ENCODE measurements at regions not wholly inside any gene's neighbourhood (a gene's known extent, or its start where the extent isn't known, plus 50 kb on each side); places are given as distances from the start of the nearest gene placed in this dataset.
"Not testable (repeated sequence)": the region's sequence is repeated elsewhere in the genome, so short reads cannot be mapped to it uniquely, and the experiment has no call there.

GRCh38 chr13:86579662-86580061, 780.4 kb upstream of the SLITRK6 start:
- DNase-seq, result no peak

DNA sequence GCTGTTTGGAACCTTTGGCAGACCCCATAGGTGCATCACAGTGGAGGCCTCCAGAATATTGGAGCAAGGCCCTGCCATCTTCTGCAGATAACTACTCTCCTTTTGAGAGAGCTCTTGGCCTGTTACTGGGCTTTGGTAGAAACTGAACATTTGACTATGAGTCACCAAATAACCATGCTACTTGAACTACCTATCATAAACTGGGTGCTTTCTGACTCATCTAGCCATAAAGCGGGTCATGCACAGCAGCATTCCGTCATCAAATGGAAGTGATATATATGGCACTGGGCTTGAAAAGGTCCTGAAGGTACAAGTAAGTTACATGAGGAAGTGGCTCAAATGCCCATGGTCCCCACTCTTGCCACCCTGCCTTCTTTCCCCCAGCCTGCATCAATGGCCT, 782.5 kb upstream of the SLITRK6 start:
- no peak for DNase-seq

GRCh38 chr13:86584301-86584700, 785.1 kb upstream of the SLITRK6 start:
- no peak for DNase-seq

- peak; percentile 69 for DNase-seq
Measured at GRCh38 chr13:86585835-86586234, 786.6 kb upstream of the SLITRK6 start.

DNA sequence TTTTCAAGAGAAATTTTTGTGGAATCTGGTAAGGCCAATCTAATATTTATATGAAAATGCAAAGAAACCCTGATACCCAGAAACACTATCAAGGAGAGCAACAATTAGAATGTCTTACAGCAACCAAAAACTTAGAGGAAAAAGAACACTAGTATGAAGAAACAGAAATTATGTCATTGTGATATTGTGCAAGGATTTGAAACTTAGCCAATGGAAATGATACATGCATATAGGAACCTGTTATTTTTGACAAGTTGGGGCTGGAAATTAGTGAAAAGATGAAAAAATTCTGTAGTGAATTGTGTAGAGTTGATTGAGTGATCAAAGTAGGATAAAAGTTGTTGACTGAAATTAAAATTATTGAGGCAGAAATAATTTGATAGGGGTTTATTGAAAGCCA, 792.6 kb upstream of the SLITRK6 start:
- no peak for DNase-seq

GRCh38 chr13:86601351-86601750, 802.1 kb upstream of the SLITRK6 start:
- DNase-seq, result no peak

DNA sequence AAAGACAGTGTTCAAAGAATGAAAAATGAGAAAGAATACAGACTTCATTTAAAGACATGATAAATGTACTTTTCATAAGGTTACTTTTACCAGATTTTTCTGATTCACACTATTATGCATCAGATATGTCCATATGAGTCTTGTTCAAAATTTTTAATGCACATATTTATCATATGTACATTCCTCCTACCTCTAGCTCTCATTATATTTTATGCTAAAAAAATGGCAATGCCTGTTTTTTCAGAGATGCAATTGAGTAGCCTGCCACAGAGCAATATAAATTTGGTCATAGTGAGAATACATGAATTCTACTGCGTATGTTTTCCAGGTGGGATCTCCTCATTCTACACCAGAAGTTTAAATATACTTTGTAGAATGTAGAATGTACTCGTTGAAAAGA, 807.0 kb upstream of the SLITRK6 start:
- no peak for DNase-seq

DNA sequence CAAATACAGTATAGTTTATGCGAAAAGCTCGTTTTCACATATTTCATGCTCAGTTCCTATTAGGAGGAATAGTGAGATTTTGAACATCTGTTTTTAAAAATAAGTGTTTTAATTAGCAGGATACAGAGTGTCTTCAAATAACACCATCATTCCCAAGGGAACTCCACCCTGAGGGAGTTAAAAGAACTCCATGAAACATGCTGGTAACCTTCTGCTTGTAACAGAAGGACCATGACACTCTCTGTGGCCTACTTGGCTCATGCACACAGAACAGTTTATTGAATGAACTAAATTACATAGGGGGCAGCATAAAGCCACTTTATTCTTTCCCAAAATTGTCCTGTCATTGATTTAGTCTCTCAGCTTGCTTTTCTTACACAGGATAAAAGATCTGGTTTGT, 809.5 kb upstream of the SLITRK6 start:
- no peak for DNase-seq

DNA sequence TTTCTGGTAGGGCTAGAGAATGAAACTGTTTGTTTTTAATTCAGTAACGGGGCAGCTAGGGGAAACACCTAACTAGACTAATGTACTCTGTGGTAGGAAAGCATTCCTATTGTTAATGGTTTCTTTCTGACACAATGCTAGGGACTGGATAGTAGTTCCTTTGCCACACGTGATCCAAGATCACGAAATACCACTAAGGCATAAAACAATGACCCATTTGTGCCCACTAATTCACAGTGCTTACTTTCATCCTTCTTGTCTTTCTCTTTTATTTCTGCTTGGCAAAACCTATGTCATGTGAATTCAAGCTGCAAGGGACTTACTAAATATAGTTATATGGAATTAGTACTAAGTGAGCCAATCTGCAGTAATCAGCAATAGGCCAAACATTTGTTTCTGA, 834.1 kb upstream of the SLITRK6 start:
- no peak for DNase-seq

GRCh38 chr13:86651171-86651570, 852.0 kb upstream of the SLITRK6 start:
- DNase-seq, result not testable (repeated sequence)

DNA sequence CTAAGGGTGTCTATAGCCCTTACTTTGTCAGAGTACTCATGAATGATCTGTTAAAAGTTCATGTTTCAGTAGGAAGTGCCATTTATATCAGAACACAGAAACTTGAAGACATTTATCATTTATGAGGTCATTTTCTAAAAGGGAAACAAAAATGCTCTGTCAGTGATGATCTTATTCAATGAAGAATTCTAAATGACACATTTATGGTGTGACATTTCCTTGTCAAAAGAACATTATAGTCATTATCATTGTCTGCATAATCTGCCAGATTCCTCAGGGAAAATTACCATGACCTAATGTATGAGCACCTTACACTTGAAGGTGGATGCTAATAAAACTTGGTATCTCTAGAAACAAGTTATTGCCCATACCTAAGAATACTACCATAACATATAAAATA, 853.8 kb upstream of the SLITRK6 start:
- DNase-seq, result no peak

DNA sequence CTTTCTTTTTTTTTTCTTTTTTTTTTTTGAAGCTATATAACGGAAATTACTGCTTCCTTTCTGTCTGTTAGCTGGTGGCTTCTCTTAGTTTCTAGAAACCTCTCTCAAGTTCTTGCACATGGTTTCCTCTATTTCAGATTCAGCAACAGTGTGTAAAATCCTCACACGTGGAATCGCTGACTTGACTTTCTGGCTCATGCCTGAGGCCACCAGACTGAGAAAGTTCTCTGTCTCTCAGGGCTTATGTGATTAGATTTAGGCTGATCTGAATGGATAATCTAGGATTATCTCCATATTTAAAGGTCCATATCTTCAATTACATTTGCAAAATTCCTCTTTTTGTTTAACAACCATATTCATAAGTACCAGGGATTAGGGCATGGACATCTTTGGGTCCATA, 856.3 kb upstream of the SLITRK6 start:
- no peak for DNase-seq

DNA sequence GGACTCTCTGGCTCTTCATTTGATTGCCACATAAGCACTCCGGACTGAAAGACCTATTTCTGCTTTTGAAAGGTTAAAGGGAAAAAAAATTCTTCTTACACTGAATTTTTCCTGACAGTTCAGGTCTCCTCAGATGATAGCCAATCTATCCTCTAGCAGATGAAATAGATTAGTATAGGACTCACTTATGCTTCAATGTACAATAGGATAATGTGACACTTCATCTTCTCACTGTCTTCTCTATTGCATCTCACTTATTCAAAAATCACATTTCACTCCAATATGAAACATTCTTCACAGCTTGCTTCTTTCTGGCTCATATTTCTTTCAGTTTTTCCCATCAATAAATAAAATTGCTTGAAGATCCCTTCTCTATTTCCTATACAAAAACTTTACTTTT, 860.9 kb upstream of the SLITRK6 start:
- no peak for DNase-seq

DNA sequence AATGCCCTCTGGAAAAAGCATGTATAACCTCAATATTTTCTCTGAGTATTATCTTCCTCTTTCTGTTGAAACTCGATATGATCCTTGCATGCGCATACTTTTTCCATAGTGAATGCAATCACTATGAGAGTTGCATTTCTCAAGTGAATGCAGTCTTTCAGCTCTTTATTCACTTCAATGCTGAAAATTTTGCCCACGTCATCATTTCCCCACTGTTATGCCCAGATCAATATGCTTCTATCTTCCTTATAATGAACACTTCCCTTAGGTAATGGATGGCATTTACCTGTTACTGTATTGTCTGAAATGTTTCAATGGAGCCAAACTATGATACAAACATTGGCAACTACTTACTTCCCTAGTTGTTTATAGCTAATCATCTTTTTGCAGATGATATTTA, 866.6 kb upstream of the SLITRK6 start:
- DNase-seq, result no peak

DNA sequence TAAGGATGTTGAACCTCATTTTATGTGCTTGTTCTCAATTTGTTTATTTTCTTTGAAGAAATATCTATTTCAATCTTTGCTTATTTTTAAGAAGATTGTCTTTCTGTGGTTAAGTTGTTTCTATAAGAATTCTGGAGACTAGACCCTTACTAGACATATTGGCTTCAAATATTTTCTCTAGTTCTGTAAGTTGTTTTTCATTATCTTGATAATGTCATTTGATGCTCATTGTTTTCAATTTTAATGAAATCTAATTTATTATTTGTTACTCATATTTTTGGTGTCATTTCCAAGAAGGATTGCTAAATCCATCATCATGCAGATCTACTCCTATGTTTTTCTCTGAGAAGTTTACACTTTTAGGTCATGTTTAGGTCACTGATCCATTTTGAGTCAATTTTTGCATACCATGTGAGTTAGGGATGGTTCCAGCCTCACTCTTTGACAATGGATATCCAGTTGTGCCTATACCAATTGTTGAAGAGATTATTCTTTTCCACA, 874.8 kb upstream of the SLITRK6 start:
- DNase-seq, result no peak

DNA sequence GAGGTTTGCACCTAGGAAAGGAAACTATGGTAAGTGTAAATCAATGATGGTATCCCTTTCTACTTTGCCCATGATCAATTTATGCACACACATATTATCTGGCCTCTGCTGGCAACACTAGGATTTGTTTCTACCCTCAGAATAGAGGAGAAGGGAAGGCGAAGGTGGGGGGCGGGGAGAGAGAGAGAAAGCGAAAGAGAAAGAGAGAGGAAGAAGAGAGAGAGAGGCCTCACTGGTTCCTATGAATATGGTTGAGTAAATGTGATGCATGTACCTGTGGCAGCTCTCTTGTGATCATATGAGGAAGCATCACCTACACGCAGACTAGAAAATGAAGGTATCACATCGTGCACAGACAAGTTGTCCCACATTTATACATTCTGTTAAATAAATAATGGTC, 882.0 kb upstream of the SLITRK6 start:
- DNase-seq, result no peak

DNA sequence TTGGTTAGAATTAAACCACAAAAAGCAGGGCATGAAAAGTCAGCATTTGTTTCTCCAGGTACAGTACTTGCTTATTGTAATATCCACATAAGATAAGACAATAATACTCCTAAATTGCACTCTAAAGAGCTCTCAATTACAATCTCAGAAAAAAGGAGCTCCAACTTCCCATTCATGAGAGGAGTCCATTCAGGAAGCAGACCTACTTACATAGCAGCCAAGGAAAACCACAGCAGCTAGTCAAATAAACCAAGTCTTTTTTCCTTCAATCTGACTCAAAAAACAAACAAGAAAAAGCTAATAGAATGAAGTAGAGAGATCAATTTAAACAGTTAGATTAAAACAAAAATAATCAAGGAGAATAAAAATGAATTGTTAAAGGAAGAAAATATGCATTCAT, 885.2 kb upstream of the SLITRK6 start:
- no peak for DNase-seq

- no peak for DNase-seq
Measured at GRCh38 chr13:86689911-86690310, 890.7 kb upstream of the SLITRK6 start.

- DNase-seq, result no peak
Measured at GRCh38 chr13:86692291-86692690, 893.1 kb upstream of the SLITRK6 start.

- DNase-seq, result no peak
Measured at GRCh38 chr13:86710013-86710412, 910.8 kb upstream of the SLITRK6 start.

GRCh38 chr13:86710896-86711295, 911.7 kb upstream of the SLITRK6 start:
- peak; percentile 2 for DNase-seq

DNA sequence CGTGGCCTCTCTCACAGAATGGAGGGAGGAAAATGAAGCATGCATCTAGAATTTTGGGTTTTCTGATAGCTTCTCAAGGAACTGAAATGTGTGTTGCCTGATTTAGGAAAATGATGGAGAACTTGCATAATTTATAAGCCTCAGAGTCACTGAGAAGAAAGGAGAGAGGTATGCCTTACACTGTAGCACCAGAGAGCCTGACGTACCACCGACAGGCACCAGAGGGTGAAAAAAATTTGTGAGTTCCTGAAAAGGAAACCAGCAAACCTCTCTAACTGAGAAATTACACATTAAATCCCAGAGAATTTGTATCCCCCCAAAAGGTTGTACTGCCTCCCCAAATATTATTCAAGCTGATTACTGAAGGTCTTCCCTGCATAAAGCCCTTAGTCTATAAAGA, 915.3 kb upstream of the SLITRK6 start:
- DNase-seq, result no peak

DNA sequence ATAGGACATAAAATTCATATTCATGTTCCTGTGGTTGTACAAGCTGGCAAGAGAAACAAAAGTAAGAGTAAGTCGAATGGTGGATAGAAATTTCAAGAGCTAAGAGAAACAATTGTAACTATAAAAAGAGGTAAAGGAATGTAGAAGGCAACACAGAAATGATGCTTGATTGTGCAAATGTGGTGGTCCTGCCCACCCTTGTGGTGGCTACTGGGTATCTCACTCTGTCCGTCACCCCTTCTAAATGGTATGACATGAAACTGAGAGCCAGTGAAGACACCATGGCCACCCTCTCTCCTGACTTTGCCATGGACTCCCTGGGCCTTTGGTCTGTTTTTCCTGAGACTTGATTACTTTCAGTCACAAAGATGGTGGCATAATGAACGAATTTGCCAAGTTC, 925.9 kb upstream of the SLITRK6 start:
- DNase-seq, result no peak

- no peak for DNase-seq
Measured at GRCh38 chr13:86729206-86729605, 930.0 kb upstream of the SLITRK6 start.

GRCh38 chr13:86731987-86732386, 932.8 kb upstream of the SLITRK6 start:
- DNase-seq, result no peak
